Astrocyte of the spinal cord (primary cell): ENCODE measurements at regions not wholly inside any gene's neighbourhood (a gene's known extent, or its start where the extent isn't known, plus 50 kb on each side); places are given as distances from the start of the nearest gene placed in this dataset.

ENCODE experiments used
- DNase-seq: peaks from one replicate; pipeline ENCODE4 v3.0.0; 2011; ENCODE audit warnings: low read depth, low spot score
- H3K4me3 ChIP-seq: 2 replicates; pipeline ENCODE4 v1.5.1; 2011; ENCODE audit warnings: low read depth, mild to moderate bottlenecking, low read length, moderate library complexity
- in situ Hi-C: cut with HindIII; loops from 2 replicates; pipeline ENCODE4 v1.10.0; 2017; ENCODE audit warnings: low sequenced_read_pairs
- TF ChIP-seq, protein P1 (sequence below): IDR thresholded peaks from 2 replicates; pipeline ENCODE4 v1.5.1; 2012; ENCODE audit warnings: low read depth, mild to moderate bottlenecking, low read length, inconsistent platforms

DNA sequence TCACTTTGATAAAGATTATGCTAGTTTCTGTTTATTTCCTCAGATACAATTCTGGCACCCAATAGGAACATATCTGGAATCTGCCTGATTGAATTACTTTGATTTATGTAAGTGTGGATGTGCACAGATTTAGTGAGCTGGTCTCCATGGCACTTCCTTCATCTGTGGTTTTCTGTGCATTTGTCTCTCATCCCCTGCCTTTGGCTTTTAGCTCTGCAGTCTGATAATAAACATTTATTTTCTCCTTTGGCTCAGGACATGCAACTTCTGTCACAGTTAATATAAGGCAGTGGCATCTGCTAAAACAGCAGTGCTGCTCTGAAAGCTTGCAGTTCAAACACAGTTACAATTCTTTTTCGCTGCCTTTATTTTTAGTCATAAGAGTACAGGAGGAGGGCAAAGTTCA lies 273.7 kb upstream of the CHRM2 start:
- no peak for DNase-seq
- in situ Hi-C loops = no loop called here
- no peak overlapping the region for H3K4me3 ChIP-seq
- TF ChIP-seq, protein P1, sequence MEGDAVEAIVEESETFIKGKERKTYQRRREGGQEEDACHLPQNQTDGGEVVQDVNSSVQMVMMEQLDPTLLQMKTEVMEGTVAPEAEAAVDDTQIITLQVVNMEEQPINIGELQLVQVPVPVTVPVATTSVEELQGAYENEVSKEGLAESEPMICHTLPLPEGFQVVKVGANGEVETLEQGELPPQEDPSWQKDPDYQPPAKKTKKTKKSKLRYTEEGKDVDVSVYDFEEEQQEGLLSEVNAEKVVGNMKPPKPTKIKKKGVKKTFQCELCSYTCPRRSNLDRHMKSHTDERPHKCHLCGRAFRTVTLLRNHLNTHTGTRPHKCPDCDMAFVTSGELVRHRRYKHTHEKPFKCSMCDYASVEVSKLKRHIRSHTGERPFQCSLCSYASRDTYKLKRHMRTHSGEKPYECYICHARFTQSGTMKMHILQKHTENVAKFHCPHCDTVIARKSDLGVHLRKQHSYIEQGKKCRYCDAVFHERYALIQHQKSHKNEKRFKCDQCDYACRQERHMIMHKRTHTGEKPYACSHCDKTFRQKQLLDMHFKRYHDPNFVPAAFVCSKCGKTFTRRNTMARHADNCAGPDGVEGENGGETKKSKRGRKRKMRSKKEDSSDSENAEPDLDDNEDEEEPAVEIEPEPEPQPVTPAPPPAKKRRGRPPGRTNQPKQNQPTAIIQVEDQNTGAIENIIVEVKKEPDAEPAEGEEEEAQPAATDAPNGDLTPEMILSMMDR = no peak

DNA sequence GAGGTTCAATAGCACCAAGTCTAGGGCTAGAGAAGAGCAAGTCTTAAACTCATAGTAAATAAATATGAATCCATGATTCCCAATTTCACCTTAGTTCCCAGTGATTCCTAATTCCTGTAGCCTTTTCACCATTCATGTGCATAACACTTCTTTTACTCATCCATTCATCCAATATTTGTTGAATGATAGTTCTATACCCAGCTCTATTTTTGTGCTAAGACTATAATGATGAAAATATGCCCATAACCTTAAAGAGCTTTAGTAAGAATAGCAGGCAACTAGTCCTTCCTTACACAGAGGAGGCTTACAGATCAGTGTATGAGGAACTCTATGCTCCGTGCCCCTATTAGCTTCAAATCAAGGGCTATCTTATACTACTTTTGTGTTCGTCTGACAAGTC lies 280.2 kb upstream of the CHRM2 start:
- TF ChIP-seq, protein P1 = no peak
- DNase-seq = no peak
- in situ Hi-C loops = no loop called here
- H3K4me3 ChIP-seq = no peak overlapping the region

DNA sequence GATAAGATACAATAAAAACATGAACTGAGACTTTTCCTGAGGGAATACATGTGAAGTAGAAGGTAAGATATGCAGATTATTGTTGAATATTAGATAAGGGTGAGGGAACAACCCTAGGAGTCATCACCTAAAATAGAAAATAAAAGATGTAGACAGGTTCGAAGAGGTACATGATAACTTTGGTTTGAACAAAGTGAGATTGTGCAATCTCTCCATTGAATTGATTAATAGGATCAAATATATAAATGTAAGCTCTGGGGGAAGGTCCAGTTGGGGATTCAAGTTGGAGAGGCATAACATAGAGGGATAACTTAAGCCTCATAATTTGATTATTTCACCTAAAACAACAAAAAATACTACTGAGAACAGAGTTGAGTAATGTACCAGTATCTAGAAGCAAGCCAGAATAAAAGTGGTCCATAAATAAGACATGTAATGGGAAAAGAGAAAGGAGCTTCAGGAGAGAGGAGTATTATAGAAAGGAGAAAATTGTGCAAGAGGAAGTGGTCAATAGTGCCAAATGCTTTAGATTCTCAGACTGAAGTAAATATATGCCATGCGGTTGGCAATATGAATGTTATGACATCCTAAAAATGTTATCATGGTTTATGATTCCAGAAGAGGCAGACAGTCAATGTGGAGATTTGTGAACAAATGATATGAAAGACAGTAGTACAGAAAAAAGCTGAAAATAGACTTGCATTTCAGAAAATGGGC lies 282.3 kb upstream of the CHRM2 start:
- in situ Hi-C loops = no loop called here
- H3K4me3 ChIP-seq = no peak overlapping the region
- DNase-seq = no peak
- TF ChIP-seq, protein P1 = no peak

DNA sequence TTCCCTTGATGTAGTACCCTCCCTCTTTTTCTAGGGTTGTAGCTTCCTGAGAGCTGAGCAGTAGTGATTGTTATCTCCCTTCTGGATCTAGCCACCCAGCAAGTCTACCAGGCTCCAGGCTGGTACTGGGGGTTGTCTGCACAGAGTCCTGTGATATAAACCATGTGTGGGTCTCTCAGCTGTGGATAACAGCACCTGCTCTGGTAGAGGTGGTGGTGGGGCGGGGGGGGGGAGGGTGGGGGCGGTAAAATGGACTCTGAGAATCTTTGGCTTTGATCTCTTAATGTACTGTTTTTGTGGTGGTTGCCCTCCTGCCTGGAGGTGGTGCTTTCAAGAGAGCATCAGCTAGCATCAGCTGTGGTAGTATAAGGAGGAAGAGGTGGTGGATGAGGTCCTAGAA lies 302.0 kb upstream of the CHRM2 start:
- in situ Hi-C loops = no loop called here
- TF ChIP-seq, protein P1 = no peak
- no peak for DNase-seq
- H3K4me3 ChIP-seq = no peak overlapping the region

DNA sequence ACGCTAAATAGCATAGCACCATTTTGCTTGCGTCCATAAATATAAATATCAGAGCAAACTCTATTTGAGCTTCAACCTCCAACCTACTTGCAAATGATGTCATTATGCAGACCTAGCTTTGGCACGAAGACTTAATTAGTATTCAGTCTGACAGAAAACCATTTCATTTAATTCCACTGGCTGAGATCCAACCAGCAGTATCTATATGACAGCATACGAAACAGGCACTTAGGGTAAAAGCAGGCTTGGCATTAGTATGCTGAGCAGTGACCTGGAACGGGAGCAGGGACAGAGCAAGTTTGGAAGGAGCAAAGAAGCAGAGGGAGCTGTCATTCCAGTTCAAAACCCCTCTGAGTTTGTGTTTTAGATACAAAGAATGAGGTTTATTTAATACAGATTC lies 312.5 kb upstream of the CHRM2 start:
- in situ Hi-C loops = no loop called here
- TF ChIP-seq, protein P1 = no peak
- DNase-seq = no peak
- H3K4me3 ChIP-seq = no peak overlapping the region

DNA sequence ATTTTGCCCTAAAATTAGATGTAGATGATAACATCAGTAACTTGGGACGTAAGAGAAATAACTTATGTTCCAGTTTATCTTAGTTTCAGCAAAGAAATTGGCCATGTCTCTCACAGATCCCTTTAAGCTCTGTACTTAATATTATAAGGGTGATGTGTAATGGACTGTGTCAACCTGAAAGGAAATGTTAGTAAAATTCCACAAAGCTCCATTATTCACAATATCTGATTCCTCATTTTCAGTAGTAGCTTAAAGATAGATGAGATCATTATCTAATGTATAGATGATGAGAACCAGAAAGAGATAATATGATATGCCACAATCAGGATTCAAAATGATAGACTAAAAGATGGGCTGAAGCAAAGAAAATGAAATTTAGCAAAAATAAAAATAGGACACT lies 316.8 kb upstream of the CHRM2 start:
- in situ Hi-C loops = no loop called here
- H3K4me3 ChIP-seq = no peak overlapping the region
- TF ChIP-seq, protein P1 = no peak
- DNase-seq = no peak
